ENCODE measurements at regions not wholly inside any gene's neighbourhood (a gene's known extent, or its start where the extent isn't known, plus 50 kb on each side); places are given as distances from the start of the nearest gene placed in this dataset.
A peak's percentile ranks its signal among the peaks of the same experiment; 100 is the strongest.

- Histone ChIP-seq H3K27me3 (ENCODE audit: insufficient read depth, low read depth) (no peaks in the 10 kb centered on the region), H3K4me3 (peak overlapping the region; percentile 27; the same call in 1 of the 2 replicates), H3K36me3 (ENCODE audit: low read depth) (no peaks in the 10 kb centered on the region), H3K79me2 (ENCODE audit: low read depth) (no peaks in the 10 kb centered on the region), H2AFZ (no peak overlapping the region), H3K4me1 (replicated peaks; ENCODE audit: insufficient read depth) (peaks cover 62% of the 10 kb centered on the region), H3K9me3 (ENCODE audit: insufficient read depth, low read depth) (no peaks in the 10 kb centered on the region), H3K9me2 (ENCODE audit: insufficient read depth) (no peaks in the 10 kb centered on the region), H3F3A (ENCODE audit: insufficient read depth, low read depth) (peaks cover 47% of the 10 kb centered on the region), H3K4me2 (peak overlapping the region; percentile 74), H3K27ac (peak overlapping the region; percentile 92), H4K20me1 (ENCODE audit: insufficient read depth) (no peaks in the 10 kb centered on the region)
- intact Hi-C loops (cut with micrococcal nuclease; ENCODE audit: unreplicated experiment) = loop anchor here (1.0 to 10.0 kb wide), 3 partner anchors 40 to 390 kb away; no protein-coding TSS in a partner anchor
- POLR2A ChIA-PET (ENCODE audit: unreplicated experiment) = interaction anchor here (0.6 to 0.7 kb wide), 3 partner anchors 68 to 443 kb away, joined by 3 to 4 read pairs (median 3); no protein-coding TSS in a partner anchor
- DNase-seq = peak; percentile 77 to 95
- BruUV-seq (replicated peaks) = no TSS peak
- TF ChIP-seq EZH2 (IDR thresholded peaks at IDR 0.05; ENCODE audit: low read depth) (no peak), CTCF (conservative IDR thresholded peaks at IDR 0.05) (no peak)
- CTCF ChIA-PET = interaction anchor here (0.9 to 1.4 kb wide), 3 partner anchors 20 to 261 kb away, joined by 4 to 7 read pairs (median 5); no protein-coding TSS in a partner anchor
Observed at GRCh38 chr16:85354686-85355514, 242.6 kb upstream of the CIBAR2 start.

- H3K9me3 ChIP-seq (ENCODE audit: insufficient read depth, low read depth) = no peaks in the 10 kb centered on the region
- ChIA-PET CTCF (interaction anchor here (0.9 kb wide), 1 partner anchor 34 kb away, joined by 7 read pairs; no protein-coding TSS in a partner anchor), POLR2A (ENCODE audit: unreplicated experiment) (interaction anchor here (0.7 kb wide), 1 partner anchor 67 kb away, joined by 4 read pairs; no protein-coding TSS in a partner anchor)
- peak overlapping the region; percentile 74 for H3K4me2 ChIP-seq
- TF ChIP-seq EZH2 (IDR thresholded peaks at IDR 0.05; ENCODE audit: low read depth) = no peak
- no peak for TF ChIP-seq CTCF (conservative IDR thresholded peaks at IDR 0.05)
- H3K4me1 ChIP-seq (replicated peaks; ENCODE audit: insufficient read depth) = peaks cover 59% of the 10 kb centered on the region
- no peaks in the 10 kb centered on the region for H4K20me1 ChIP-seq (ENCODE audit: insufficient read depth)
- no peaks in the 10 kb centered on the region for H3K36me3 ChIP-seq (ENCODE audit: low read depth)
- no peaks in the 10 kb centered on the region for H3K9me2 ChIP-seq (ENCODE audit: insufficient read depth)
- H3K4me3 ChIP-seq = no peak overlapping the region
- no peaks in the 10 kb centered on the region for H3K79me2 ChIP-seq (ENCODE audit: low read depth)
- intact Hi-C loops (cut with micrococcal nuclease; ENCODE audit: unreplicated experiment) = loop anchor here (10.0 kb wide), 1 partner anchor 389 kb away; no protein-coding TSS in a partner anchor
- BruUV-seq (replicated peaks) = no TSS peak
- H2AFZ ChIP-seq = no peak overlapping the region
- no peak for DNase-seq
- peaks cover 46% of the 10 kb centered on the region for H3F3A ChIP-seq (ENCODE audit: insufficient read depth, low read depth)
- H3K27me3 ChIP-seq (ENCODE audit: insufficient read depth, low read depth) = no peaks in the 10 kb centered on the region
- peak overlapping the region; percentile 92 for H3K27ac ChIP-seq
Observed at GRCh38 chr16:85355515-85355837, 243.2 kb upstream of the CIBAR2 start.

GRCh38 chr16:85356157-85356556 lies 243.9 kb upstream of the CIBAR2 start:
- no peaks in the 10 kb centered on the region for H3K27me3 ChIP-seq (ENCODE audit: insufficient read depth, low read depth)
- no peak overlapping the region for H3K27ac ChIP-seq
- no peaks in the 10 kb centered on the region for H3K36me3 ChIP-seq (ENCODE audit: low read depth)
- H3K9me3 ChIP-seq (ENCODE audit: insufficient read depth, low read depth) = no peaks in the 10 kb centered on the region
- peaks cover 43% of the 10 kb centered on the region for H3F3A ChIP-seq (ENCODE audit: insufficient read depth, low read depth)
- H3K79me2 ChIP-seq (ENCODE audit: low read depth) = no peaks in the 10 kb centered on the region
- H3K4me1 ChIP-seq (replicated peaks; ENCODE audit: insufficient read depth) = peaks cover 53% of the 10 kb centered on the region
- H4K20me1 ChIP-seq (ENCODE audit: insufficient read depth) = no peaks in the 10 kb centered on the region
- DNase-seq = no peak
- ChIA-PET CTCF (no interaction called here), POLR2A (ENCODE audit: unreplicated experiment) (no interaction called here)
- no TSS peak for BruUV-seq (replicated peaks)
- no peak overlapping the region for H3K4me3 ChIP-seq
- no peak overlapping the region for H2AFZ ChIP-seq
- intact Hi-C loops (cut with micrococcal nuclease; ENCODE audit: unreplicated experiment) = loop anchor here (10.0 kb wide), 1 partner anchor 389 kb away; no protein-coding TSS in a partner anchor
- no peak overlapping the region for H3K4me2 ChIP-seq
- no peaks in the 10 kb centered on the region for H3K9me2 ChIP-seq (ENCODE audit: insufficient read depth)
- TF ChIP-seq CTCF (conservative IDR thresholded peaks at IDR 0.05) = no peak
- no peak for TF ChIP-seq EZH2 (IDR thresholded peaks at IDR 0.05; ENCODE audit: low read depth)

Data from PC-9 (cell line).